MM.1S (cell line): ENCODE measurements at regions not wholly inside any gene's neighbourhood (a gene's known extent, or its start where the extent isn't known, plus 50 kb on each side); places are given as distances from the start of the nearest gene placed in this dataset.

ENCODE experiments used
- CTCF ChIP-seq: fragments of 300-600 bp; sonication (generic); IDR thresholded peaks from 2 replicates; pipeline ENCODE4 v1.5.1; 2016; ENCODE audit warnings: antibody characterized with exemption, low read length, mixed read lengths
- EZH2 ChIP-seq: fragments of 300-600 bp; sonication (generic); optimal IDR thresholded peaks from 2 replicates; pipeline ENCODE3; 2017; ENCODE audit warnings: low read depth, mild to moderate bottlenecking, antibody characterized with exemption, low read length, mixed read lengths

DNA sequence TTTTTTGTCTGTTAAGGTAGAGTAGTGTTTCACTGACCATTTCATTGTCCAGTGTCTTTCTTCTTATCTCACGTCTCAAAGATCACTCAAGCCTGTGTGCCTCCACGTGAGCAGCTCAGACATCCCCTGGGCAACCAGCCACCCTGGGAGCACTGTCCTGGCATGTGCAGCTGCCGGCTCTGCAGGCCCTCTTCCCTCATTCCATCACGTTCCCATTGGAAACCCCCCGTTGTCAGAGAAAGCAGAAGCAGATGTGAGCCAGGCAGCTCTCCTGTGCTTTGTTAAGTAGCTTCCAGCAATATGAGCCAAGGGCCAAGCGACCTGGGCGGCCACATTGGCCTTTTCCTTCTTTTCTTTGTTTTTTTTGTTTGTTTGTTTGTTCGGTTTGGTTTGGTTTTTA, 233.2 kb upstream of the SYNDIG1 start:
- TF ChIP-seq CTCF (no peak), EZH2 (no peak)
